GM23338 (cell line): ENCODE measurements at regions not wholly inside any gene's neighbourhood (a gene's known extent, or its start where the extent isn't known, plus 50 kb on each side); places are given as distances from the start of the nearest gene placed in this dataset.

Source experiments
- ATAC-seq: fragments of 200-7000 bp; cut with Tn5 transposase; 3 replicates; pipeline ENCODE4 v1.9.1; 2020
- DNase-seq: peaks from one replicate; pipeline ENCODE4 v3.0.0-alpha.2; 2015; ENCODE audit warnings: low spot score
- H2AFZ ChIP-seq: fragments of 200-600 bp; sonication (generic); 2 replicates; pipeline ENCODE4 v1.8.0; 2016; ENCODE audit warnings: antibody characterized with exemption, mild to moderate bottlenecking, moderate library complexity
- H3F3A ChIP-seq: fragments of 200-600 bp; sonication (generic); replicated peaks from 2 replicates; pipeline ENCODE4 v1.8.0; 2017; ENCODE audit warnings: antibody characterized with exemption, mixed run types, low read depth
- H3K27ac ChIP-seq: fragments of 200-600 bp; sonication (generic); 2 replicates; pipeline ENCODE4 v1.6.1; 2016; ENCODE audit warnings: low read depth
- H3K27me3 ChIP-seq: fragments of 200-600 bp; sonication (generic); 2 replicates; pipeline ENCODE4 v1.8.0; 2016; ENCODE audit warnings: mild to moderate bottlenecking, mixed run types, moderate library complexity; ENCODE audit not compliant: insufficient read depth
- H3K36me3 ChIP-seq: fragments of 200-600 bp; sonication (generic); 2 replicates; pipeline ENCODE4 v1.8.0; 2016; ENCODE audit warnings: mild to moderate bottlenecking; ENCODE audit not compliant: insufficient read depth
- H3K4me1 ChIP-seq: fragments of 200-600 bp; sonication (generic); 2 replicates; pipeline ENCODE4 v1.8.0; 2016; ENCODE audit warnings: mild to moderate bottlenecking, moderate library complexity; ENCODE audit not compliant: insufficient read depth
- H3K4me2 ChIP-seq: fragments of 200-600 bp; sonication (generic); 2 replicates; pipeline ENCODE4 v1.7.1; 2017; ENCODE audit warnings: mixed run types
- H3K4me3 ChIP-seq: fragments of 200-600 bp; sonication (generic); 2 replicates; pipeline ENCODE4 v1.6.1; 2016; ENCODE audit warnings: mixed run types
- H3K79me2 ChIP-seq: fragments of 200-600 bp; sonication (generic); replicated peaks from 2 replicates; pipeline ENCODE4 v1.8.0; 2017; ENCODE audit warnings: mild to moderate bottlenecking; ENCODE audit not compliant: insufficient read depth
- H3K9me2 ChIP-seq: fragments of 200-600 bp; sonication (generic); 2 replicates; pipeline ENCODE4 v1.8.0; 2017; ENCODE audit not compliant: insufficient read depth
- H4K20me1 ChIP-seq: fragments of 200-600 bp; sonication (generic); replicated peaks from 2 replicates; pipeline ENCODE4 v1.8.0; 2017; ENCODE audit warnings: mild to moderate bottlenecking; ENCODE audit not compliant: insufficient read depth
- H3K27ac Mint-ChIP-seq: 2 replicates; pipeline ENCODE4 v1.8.0; 2020; ENCODE audit warnings: inconsistent platforms, mild to moderate bottlenecking, moderate library complexity, mixed read lengths
- H3K27me3 Mint-ChIP-seq: 3 replicates; pipeline ENCODE4 v1.8.0; 2022; ENCODE audit warnings: low read depth, mild to moderate bottlenecking, moderate library complexity, mixed read lengths, inconsistent platforms; ENCODE audit not compliant: insufficient read depth, poor library complexity
- H3K36me3 Mint-ChIP-seq: 3 replicates; pipeline ENCODE4 v1.8.0; 2021; ENCODE audit warnings: low read depth, mild to moderate bottlenecking, inconsistent platforms, moderate library complexity, mixed read lengths
- H3K4me1 Mint-ChIP-seq: 3 replicates; pipeline ENCODE4 v1.8.0; 2020; ENCODE audit warnings: mild to moderate bottlenecking, inconsistent platforms, mixed read lengths
- H3K4me3 Mint-ChIP-seq: 3 replicates; pipeline ENCODE4 v1.8.0; 2021; ENCODE audit warnings: moderate library complexity, mild to moderate bottlenecking, inconsistent platforms, mixed read lengths
- H3K9me3 Mint-ChIP-seq: 3 replicates; pipeline ENCODE4 v1.8.0; 2020; ENCODE audit warnings: moderate library complexity, mild to moderate bottlenecking, inconsistent platforms, mixed read lengths
- CREB1 ChIP-seq: fragments of 250-450 bp; sonication (Bioruptor Pico); IDR thresholded peaks from 2 replicates; pipeline ENCODE4 v1.5.0; 2020; ENCODE audit warnings: low read depth, mild to moderate bottlenecking, moderate library complexity
- EZH2 ChIP-seq: fragments of 200-600 bp; sonication (generic); IDR thresholded peaks from one replicate; pipeline ENCODE4 v1.8.0; 2017; ENCODE audit warnings: antibody characterized with exemption, mild to moderate bottlenecking, low read depth; ENCODE audit not compliant: unreplicated experiment
- EZH2phosphoT487 ChIP-seq: fragments of 200-600 bp; sonication (generic); IDR thresholded peaks from one replicate; pipeline ENCODE4 v1.8.1; 2018; ENCODE audit warnings: antibody characterized with exemption; ENCODE audit not compliant: unreplicated experiment
- JUNB ChIP-seq: IDR thresholded peaks from one replicate; pipeline ENCODE4 v1.6.1; 2016; ENCODE audit warnings: antibody characterized with exemption; ENCODE audit not compliant: unreplicated experiment
- NANOG ChIP-seq: IDR thresholded peaks from 2 replicates; pipeline ENCODE4 v1.6.1; 2016; ENCODE audit warnings: antibody characterized with exemption, borderline replicate concordance
- POLR2AphosphoS5 ChIP-seq: IDR thresholded peaks from 2 replicates; pipeline ENCODE4 v1.6.1; 2016; ENCODE audit warnings: antibody characterized with exemption, low read depth
- STAT1 ChIP-seq: IDR thresholded peaks from one replicate; pipeline ENCODE4 v1.6.1; 2016; ENCODE audit warnings: antibody characterized with exemption; ENCODE audit not compliant: unreplicated experiment
- ZNF114 ChIP-seq: fragments of 250-450 bp; sonication (Bioruptor Pico); IDR thresholded peaks from 2 replicates; pipeline ENCODE4 v1.5.0; 2020; ENCODE audit warnings: mild to moderate bottlenecking, moderate library complexity
- ZNF331 ChIP-seq: fragments of 250-450 bp; sonication (Bioruptor Pico); IDR thresholded peaks from 2 replicates; pipeline ENCODE4 v1.5.0; 2020; ENCODE audit warnings: low read depth, mild to moderate bottlenecking, moderate library complexity
- TF ChIP-seq, protein P1 (sequence below), 2 experiments: fragments of 200-600 bp in 1 of 2; sonication (generic) in 1 of 2; conservative IDR thresholded peaks; 2 replicates each; pipeline versions ENCODE4 v1.5.1 to v1.6.1; 2016 to 2017; ENCODE audit warnings: antibody characterized with exemption in 2 of 2, low read depth in 2 of 2, mild to moderate bottlenecking in 2 of 2, moderate library complexity in 1 of 2
- TF ChIP-seq, protein P2 (sequence below): fragments of 250-450 bp; sonication (Bioruptor Pico); IDR thresholded peaks from 2 replicates; pipeline ENCODE4 v1.5.0; 2020; ENCODE audit warnings: mild to moderate bottlenecking, moderate library complexity
- TF ChIP-seq, protein P3 (sequence below): IDR thresholded peaks from one replicate; pipeline ENCODE4 v1.6.1; 2018; ENCODE audit warnings: antibody characterized with exemption; ENCODE audit not compliant: unreplicated experiment

GRCh38 chr3:18898911-18899310, 249.4 kb upstream of the KCNH8 start (continued):
- TF ChIP-seq POLR2AphosphoS5 = no peak
- TF ChIP-seq, protein P1, sequence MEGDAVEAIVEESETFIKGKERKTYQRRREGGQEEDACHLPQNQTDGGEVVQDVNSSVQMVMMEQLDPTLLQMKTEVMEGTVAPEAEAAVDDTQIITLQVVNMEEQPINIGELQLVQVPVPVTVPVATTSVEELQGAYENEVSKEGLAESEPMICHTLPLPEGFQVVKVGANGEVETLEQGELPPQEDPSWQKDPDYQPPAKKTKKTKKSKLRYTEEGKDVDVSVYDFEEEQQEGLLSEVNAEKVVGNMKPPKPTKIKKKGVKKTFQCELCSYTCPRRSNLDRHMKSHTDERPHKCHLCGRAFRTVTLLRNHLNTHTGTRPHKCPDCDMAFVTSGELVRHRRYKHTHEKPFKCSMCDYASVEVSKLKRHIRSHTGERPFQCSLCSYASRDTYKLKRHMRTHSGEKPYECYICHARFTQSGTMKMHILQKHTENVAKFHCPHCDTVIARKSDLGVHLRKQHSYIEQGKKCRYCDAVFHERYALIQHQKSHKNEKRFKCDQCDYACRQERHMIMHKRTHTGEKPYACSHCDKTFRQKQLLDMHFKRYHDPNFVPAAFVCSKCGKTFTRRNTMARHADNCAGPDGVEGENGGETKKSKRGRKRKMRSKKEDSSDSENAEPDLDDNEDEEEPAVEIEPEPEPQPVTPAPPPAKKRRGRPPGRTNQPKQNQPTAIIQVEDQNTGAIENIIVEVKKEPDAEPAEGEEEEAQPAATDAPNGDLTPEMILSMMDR (conservative IDR thresholded peaks at IDR 0.05; ENCODE audit: low read depth in 2 of 2) = no peak
- TF ChIP-seq JUNB = no peak
- no peak for TF ChIP-seq NANOG

DNA sequence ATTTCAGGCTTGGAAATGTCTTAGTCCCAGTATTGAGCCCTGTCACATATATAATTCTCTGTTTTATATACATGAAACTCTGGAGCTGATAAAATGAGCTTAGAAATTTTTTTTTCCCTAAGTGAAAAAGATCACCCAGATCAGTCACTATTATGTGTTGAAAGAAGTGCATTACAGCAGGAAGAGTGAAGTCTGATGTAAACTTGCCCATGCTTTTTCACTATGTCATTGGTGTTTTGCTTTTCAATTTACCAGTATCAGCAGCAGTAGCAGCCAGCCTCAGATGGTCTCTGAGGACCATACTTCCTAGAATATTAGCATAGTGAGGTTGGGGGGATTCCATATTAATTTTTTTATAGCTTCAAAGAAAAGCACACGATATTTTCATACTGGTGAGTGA, 255.6 kb upstream of the KCNH8 start:
- Histone ChIP-seq H3K36me3 (no peaks in the 10 kb centered on the region), H3K4me1 (peaks cover 7% of the 10 kb centered on the region; the same call in 1 of the 2 replicates), H3K27me3 (no peaks in the 10 kb centered on the region), H3F3A (no peaks in the 10 kb centered on the region), H3K4me3 (no peak overlapping the region), H3K9me2 (no peaks in the 10 kb centered on the region), H3K4me2 (no peak overlapping the region), H2AFZ (no peak overlapping the region), H3K79me2 (no peaks in the 10 kb centered on the region), H3K27ac (no peak overlapping the region), H4K20me1 (no peaks in the 10 kb centered on the region)
- DNase-seq (no peak), ATAC-seq (no peak)
- H3K4me3 Mint-ChIP-seq = no peak overlapping the region
- no peaks in the 10 kb centered on the region for H3K9me3 Mint-ChIP-seq
- no peaks in the 10 kb centered on the region for H3K36me3 Mint-ChIP-seq
- no peak overlapping the region for H3K27ac Mint-ChIP-seq
- no peaks in the 10 kb centered on the region for H3K27me3 Mint-ChIP-seq
- H3K4me1 Mint-ChIP-seq = peaks cover 8% of the 10 kb centered on the region
- TF ChIP-seq EZH2 = no peak
- TF ChIP-seq, protein P2, sequence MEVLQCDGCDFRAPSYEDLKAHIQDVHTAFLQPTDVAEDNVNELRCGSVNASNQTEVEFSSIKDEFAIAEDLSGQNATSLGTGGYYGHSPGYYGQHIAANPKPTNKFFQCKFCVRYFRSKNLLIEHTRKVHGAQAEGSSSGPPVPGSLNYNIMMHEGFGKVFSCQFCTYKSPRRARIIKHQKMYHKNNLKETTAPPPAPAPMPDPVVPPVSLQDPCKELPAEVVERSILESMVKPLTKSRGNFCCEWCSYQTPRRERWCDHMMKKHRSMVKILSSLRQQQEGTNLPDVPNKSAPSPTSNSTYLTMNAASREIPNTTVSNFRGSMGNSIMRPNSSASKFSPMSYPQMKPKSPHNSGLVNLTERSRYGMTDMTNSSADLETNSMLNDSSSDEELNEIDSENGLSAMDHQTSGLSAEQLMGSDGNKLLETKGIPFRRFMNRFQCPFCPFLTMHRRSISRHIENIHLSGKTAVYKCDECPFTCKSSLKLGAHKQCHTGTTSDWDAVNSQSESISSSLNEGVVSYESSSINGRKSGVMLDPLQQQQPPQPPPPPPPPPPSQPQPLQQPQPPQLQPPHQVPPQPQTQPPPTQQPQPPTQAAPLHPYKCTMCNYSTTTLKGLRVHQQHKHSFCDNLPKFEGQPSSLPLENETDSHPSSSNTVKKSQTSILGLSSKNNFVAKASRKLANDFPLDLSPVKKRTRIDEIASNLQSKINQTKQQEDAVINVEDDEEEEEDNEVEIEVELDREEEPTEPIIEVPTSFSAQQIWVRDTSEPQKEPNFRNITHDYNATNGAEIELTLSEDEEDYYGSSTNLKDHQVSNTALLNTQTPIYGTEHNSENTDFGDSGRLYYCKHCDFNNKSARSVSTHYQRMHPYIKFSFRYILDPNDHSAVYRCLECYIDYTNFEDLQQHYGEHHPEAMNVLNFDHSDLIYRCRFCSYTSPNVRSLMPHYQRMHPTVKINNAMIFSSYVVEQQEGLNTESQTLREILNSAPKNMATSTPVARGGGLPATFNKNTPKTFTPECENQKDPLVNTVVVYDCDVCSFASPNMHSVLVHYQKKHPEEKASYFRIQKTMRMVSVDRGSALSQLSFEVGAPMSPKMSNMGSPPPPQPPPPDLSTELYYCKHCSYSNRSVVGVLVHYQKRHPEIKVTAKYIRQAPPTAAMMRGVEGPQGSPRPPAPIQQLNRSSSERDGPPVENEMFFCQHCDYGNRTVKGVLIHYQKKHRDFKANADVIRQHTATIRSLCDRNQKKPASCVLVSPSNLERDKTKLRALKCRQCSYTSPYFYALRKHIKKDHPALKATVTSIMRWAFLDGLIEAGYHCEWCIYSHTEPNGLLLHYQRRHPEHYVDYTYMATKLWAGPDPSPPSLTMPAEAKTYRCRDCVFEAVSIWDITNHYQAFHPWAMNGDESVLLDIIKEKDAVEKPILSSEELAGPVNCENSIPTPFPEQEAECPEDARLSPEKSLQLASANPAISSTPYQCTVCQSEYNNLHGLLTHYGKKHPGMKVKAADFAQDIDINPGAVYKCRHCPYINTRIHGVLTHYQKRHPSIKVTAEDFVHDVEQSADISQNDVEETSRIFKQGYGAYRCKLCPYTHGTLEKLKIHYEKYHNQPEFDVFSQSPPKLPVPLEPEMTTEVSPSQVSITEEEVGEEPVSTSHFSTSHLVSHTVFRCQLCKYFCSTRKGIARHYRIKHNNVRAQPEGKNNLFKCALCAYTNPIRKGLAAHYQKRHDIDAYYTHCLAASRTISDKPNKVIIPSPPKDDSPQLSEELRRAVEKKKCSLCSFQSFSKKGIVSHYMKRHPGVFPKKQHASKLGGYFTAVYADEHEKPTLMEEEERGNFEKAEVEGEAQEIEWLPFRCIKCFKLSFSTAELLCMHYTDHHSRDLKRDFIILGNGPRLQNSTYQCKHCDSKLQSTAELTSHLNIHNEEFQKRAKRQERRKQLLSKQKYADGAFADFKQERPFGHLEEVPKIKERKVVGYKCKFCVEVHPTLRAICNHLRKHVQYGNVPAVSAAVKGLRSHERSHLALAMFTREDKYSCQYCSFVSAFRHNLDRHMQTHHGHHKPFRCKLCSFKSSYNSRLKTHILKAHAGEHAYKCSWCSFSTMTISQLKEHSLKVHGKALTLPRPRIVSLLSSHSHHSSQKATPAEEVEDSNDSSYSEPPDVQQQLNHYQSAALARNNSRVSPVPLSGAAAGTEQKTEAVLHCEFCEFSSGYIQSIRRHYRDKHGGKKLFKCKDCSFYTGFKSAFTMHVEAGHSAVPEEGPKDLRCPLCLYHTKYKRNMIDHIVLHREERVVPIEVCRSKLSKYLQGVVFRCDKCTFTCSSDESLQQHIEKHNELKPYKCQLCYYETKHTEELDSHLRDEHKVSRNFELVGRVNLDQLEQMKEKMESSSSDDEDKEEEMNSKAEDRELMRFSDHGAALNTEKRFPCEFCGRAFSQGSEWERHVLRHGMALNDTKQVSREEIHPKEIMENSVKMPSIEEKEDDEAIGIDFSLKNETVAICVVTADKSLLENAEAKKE (CRISPR knock-in tag) = no peak
- TF ChIP-seq, protein P3, sequence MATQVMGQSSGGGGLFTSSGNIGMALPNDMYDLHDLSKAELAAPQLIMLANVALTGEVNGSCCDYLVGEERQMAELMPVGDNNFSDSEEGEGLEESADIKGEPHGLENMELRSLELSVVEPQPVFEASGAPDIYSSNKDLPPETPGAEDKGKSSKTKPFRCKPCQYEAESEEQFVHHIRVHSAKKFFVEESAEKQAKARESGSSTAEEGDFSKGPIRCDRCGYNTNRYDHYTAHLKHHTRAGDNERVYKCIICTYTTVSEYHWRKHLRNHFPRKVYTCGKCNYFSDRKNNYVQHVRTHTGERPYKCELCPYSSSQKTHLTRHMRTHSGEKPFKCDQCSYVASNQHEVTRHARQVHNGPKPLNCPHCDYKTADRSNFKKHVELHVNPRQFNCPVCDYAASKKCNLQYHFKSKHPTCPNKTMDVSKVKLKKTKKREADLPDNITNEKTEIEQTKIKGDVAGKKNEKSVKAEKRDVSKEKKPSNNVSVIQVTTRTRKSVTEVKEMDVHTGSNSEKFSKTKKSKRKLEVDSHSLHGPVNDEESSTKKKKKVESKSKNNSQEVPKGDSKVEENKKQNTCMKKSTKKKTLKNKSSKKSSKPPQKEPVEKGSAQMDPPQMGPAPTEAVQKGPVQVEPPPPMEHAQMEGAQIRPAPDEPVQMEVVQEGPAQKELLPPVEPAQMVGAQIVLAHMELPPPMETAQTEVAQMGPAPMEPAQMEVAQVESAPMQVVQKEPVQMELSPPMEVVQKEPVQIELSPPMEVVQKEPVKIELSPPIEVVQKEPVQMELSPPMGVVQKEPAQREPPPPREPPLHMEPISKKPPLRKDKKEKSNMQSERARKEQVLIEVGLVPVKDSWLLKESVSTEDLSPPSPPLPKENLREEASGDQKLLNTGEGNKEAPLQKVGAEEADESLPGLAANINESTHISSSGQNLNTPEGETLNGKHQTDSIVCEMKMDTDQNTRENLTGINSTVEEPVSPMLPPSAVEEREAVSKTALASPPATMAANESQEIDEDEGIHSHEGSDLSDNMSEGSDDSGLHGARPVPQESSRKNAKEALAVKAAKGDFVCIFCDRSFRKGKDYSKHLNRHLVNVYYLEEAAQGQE = no peak
- TF ChIP-seq EZH2phosphoT487 = no peak
- TF ChIP-seq STAT1 = no peak
- TF ChIP-seq ZNF331 (CRISPR knock-in tag) = no peak
- TF ChIP-seq, protein P1 (conservative IDR thresholded peaks at IDR 0.05; ENCODE audit: low read depth in 2 of 2) = no peak
- TF ChIP-seq ZNF114 = no peak
- TF ChIP-seq CREB1 (CRISPR knock-in tag) = no peak
